ENCODE measurements at regions not wholly inside any gene's neighbourhood (a gene's known extent, or its start where the extent isn't known, plus 50 kb on each side); places are given as distances from the start of the nearest gene placed in this dataset.

DNA sequence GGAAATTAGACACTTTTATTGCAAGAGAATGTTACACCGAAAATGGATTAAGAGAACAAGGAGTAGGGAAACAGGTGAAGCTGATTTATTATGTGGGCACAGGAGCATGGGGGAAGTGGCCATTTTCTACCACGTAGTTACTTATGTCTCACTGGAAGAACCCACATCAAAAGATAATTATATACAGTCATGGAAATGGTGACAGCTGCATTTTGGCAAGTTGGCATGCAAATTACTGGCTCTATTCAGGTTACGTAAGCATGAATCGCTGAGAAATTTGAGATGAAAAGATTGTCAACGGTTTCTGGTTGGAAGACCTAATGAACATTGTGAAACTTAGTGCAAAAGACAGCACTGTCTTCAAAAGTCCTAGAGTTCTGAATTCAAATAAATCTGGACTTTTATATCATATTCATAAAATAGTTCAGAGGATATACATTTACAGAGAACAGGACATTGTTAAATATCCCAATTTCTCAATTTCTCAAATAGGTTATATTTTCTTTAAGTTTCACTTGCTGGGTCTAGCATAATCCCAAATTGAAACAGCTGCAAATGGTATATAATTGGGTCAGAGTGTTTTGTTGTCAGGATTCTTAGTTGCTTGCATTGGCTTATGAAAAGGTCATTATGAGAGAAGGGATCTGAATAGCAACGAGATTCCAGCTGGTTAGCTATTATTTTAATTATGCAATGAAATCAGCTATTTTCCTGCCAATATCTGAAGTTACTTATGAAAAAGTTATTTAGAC, 567.8 kb downstream of the ZPLD1 start:
- TF ChIP-seq CTCF (IDR thresholded peaks at IDR 0.05; ENCODE audit: borderline replicate concordance, extremely low read depth, low read length, poor library complexity, severe bottlenecking) = no peak
- no peak for TF ChIP-seq EZH2 (IDR thresholded peaks at IDR 0.05; ENCODE audit: borderline replicate concordance, low read depth, low read length, severe bottlenecking)
